ENCODE measurements at regions not wholly inside any gene's neighbourhood (a gene's known extent, or its start where the extent isn't known, plus 50 kb on each side); places are given as distances from the start of the nearest gene placed in this dataset.

DNA sequence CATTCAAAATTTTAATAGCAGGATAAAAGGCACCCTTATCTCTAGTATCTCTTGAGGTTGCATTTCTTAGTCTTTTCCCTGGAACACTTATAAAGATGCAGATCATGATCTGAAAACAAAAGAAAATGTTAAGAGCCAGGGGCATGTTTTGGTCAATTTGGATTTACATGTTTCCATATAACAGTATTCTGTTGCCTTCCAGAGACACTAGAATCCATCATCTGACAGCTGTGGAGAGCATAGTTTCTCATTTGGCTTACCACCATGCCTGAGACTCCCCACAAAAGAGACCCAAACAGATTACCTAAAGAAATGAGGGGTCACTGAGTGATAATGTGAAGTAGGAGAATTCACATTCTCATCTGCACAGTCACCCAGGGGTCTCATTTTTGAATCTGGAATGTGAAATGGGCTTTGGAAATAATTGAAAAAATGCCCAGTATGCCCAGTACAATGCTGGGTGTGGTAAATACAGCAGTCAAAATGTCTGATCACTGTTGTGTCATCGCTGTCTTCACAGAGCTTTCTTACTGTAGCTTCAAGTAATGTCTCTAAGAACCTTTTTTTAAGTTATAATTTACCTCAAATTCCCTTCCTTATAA lies 79.9 kb upstream of the ZBTB20 start:
- H3K36me3 ChIP-seq = no peaks in the 10 kb centered on the region
- no peak overlapping the region for H3K4me3 ChIP-seq
- no peak overlapping the region for H3K27ac ChIP-seq
- WGBS, 5 donors = 80 to 97% (median 90%) methylated on average over 1 of the region's 1 CpG
- H3K9me3 ChIP-seq = no peaks in the 10 kb centered on the region
- DNase-seq = no peak
- intact Hi-C loops (cut with DNase I; ENCODE audit: low total_unique reads) = no loop called here
- TF ChIP-seq POLR2A (IDR thresholded peaks at IDR 0.05) = no peak
- TF ChIP-seq, protein P1, sequence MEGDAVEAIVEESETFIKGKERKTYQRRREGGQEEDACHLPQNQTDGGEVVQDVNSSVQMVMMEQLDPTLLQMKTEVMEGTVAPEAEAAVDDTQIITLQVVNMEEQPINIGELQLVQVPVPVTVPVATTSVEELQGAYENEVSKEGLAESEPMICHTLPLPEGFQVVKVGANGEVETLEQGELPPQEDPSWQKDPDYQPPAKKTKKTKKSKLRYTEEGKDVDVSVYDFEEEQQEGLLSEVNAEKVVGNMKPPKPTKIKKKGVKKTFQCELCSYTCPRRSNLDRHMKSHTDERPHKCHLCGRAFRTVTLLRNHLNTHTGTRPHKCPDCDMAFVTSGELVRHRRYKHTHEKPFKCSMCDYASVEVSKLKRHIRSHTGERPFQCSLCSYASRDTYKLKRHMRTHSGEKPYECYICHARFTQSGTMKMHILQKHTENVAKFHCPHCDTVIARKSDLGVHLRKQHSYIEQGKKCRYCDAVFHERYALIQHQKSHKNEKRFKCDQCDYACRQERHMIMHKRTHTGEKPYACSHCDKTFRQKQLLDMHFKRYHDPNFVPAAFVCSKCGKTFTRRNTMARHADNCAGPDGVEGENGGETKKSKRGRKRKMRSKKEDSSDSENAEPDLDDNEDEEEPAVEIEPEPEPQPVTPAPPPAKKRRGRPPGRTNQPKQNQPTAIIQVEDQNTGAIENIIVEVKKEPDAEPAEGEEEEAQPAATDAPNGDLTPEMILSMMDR (IDR thresholded peaks at IDR 0.05 in 8 of 11, conservative IDR thresholded peaks at IDR 0.05 in 3 of 11) = no peak
- TF ChIP-seq POLR2AphosphoS5 (IDR thresholded peaks at IDR 0.05) = no peak
- no peaks in the 10 kb centered on the region for H3K27me3 ChIP-seq (replicated peaks in 1 of 7)
- H3K4me1 ChIP-seq = no peaks in the 10 kb centered on the region

DNA sequence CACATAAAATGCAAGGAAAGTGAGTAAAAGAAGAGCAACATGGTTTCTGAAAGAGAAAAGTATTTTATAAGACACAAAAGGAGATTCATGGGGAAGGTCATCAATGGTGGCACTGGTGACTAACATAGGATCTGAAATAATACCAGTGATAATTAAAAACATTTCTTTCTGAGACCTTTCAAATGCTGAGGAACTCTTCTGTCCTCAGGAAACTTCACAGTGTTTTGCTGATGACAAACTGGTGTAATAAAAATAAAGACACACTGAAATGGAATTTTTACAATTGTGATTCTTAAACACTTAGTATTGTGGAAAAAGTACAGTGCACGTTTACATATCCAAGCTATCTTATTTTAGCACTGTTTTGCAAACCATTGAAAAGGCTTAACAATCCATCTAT lies 80.4 kb upstream of the ZBTB20 start:
- no peaks in the 10 kb centered on the region for H3K9me3 ChIP-seq
- WGBS, 5 donors = 72 to 97% (median 91%) methylated on average over 1 of the region's 1 CpG
- H3K4me3 ChIP-seq = no peak overlapping the region
- H3K27me3 ChIP-seq (replicated peaks in 1 of 7) = no peaks in the 10 kb centered on the region
- TF ChIP-seq POLR2A (IDR thresholded peaks at IDR 0.05) (no peak), POLR2AphosphoS5 (IDR thresholded peaks at IDR 0.05) (no peak)
- TF ChIP-seq, protein P1 (IDR thresholded peaks at IDR 0.05 in 8 of 11, conservative IDR thresholded peaks at IDR 0.05 in 3 of 11) = no peak
- H3K4me1 ChIP-seq = no peaks in the 10 kb centered on the region
- H3K27ac ChIP-seq = no peak overlapping the region
- DNase-seq = no peak
- intact Hi-C loops (cut with DNase I; ENCODE audit: low total_unique reads) = no loop called here
- no peaks in the 10 kb centered on the region for H3K36me3 ChIP-seq

DNA sequence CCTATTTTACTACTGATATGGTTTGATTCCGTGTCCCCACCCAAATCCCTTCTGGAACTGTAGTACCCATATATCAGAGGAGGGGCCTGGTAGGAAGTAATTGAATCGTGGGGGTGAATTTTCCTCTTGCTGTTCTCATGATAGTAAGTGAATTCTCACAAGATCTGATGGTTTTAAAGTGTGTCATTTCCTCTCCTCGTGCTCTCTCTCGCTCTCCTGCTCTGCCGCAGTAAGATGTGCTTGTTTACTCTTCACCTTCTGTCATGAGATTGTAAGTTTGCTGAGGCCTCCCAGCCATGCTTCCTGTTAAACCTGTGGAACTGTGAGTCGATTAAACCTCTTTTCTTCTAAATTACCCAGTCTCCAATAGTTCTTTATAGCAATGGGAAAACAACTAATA lies 81.2 kb upstream of the ZBTB20 start:
- 83 to 92% (median 86%) methylated on average over 6 of the region's 6 CpGs for WGBS, 5 donors
- Histone ChIP-seq H3K27ac (no peak overlapping the region), H3K4me1 (no peaks in the 10 kb centered on the region), H3K9me3 (no peaks in the 10 kb centered on the region), H3K4me3 (no peak overlapping the region), H3K36me3 (no peaks in the 10 kb centered on the region), H3K27me3 (replicated peaks in 1 of 7) (no peaks in the 10 kb centered on the region)
- no peak for DNase-seq
- intact Hi-C loops (cut with DNase I; ENCODE audit: low total_unique reads) = no loop called here
- TF ChIP-seq POLR2A (IDR thresholded peaks at IDR 0.05) = no peak
- no peak for TF ChIP-seq POLR2AphosphoS5 (IDR thresholded peaks at IDR 0.05)
- TF ChIP-seq, protein P1 (IDR thresholded peaks at IDR 0.05 in 8 of 11, conservative IDR thresholded peaks at IDR 0.05 in 3 of 11) = no peak

DNA sequence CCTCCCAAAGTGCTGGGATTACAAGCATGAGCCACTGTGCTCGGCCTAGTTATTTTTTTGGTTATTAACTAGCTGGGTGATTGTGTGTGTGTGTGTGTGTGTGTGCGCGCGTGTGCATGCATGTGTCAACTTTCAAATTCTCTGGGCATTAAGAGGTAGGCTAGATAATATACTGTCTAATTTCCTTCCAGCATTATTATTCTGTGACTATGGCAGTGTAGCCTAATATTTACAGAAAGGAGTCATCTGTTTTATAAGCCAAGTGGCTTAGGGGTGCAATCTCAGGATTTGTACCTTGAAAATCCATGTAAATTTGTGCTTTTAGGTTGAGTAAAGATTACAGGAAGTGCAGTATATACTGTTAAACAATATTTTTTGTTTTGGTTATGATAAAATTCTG lies 85.1 kb upstream of the ZBTB20 start:
- WGBS, 5 donors = 95 to 97% (median 96%) methylated on average over 4 of the region's 4 CpGs
- Histone ChIP-seq H3K4me1 (no peaks in the 10 kb centered on the region), H3K27me3 (replicated peaks in 1 of 7) (no peaks in the 10 kb centered on the region), H3K9me3 (no peaks in the 10 kb centered on the region), H3K4me3 (no peak overlapping the region), H3K27ac (no peak overlapping the region), H3K36me3 (no peaks in the 10 kb centered on the region)
- TF ChIP-seq POLR2A (IDR thresholded peaks at IDR 0.05) = no peak
- no peak for TF ChIP-seq POLR2AphosphoS5 (IDR thresholded peaks at IDR 0.05)
- TF ChIP-seq, protein P1 (IDR thresholded peaks at IDR 0.05 in 8 of 11, conservative IDR thresholded peaks at IDR 0.05 in 3 of 11) = no peak
- intact Hi-C loops (cut with DNase I; ENCODE audit: low total_unique reads) = no loop called here
- DNase-seq = no peak

Measured in spleen (tissue), 11 donors.